HTR-8/SVneo (cell line): ENCODE measurements at regions not wholly inside any gene's neighbourhood (a gene's known extent, or its start where the extent isn't known, plus 50 kb on each side); places are given as distances from the start of the nearest gene placed in this dataset.

Experiments
- DNase-seq: peaks from one replicate; pipeline ENCODE4 v3.0.0; 2011; ENCODE audit warnings: low spot score, mixed read lengths; ENCODE audit not compliant: insufficient read length
- FAIRE-seq: peaks from 2 replicates; lab custom pipeline; 2011; peaks lifted over from hg19 to GRCh38; lab: Jason Lieb, UNC

DNA sequence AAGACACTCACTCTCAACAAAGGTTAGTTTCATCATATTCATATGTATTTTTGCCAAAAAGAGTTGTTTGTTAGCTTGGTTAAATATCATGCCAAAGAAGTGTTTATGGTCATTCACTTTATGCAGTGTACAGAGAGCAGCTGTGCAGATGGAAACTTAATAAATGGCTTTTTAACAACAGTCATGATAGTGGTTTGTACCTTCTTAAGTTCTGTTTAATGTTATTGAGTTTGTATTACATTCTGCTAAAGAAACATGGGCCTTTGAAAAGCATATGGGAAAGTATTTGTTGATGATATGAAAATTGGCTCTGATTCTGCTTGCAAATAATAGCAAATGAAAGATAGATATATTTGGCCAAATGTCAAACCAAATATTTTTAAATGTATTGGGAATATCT is 607.3 kb downstream of the NCAM2 start:
- no peak for FAIRE-seq
- DNase-seq: no peak

DNA sequence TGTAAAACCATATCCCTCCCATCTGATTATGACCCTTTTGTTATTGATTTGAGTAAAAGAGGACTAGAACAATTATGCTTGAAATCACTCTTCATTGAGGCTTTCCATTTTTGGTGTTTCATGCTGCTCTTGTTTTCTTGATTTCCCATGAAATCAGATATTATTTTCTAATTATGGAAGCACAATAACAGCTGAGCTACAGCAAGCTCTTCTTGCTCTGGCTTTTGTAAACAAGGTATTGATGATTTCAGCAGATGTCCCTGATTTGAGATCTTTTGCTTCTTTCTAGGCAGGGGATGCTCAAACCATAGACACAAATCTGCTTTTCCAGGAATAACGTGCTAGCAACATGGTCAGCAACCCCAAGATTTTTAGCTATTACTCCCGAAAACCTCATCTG is 607.8 kb downstream of the NCAM2 start:
- FAIRE-seq (no peak), DNase-seq (no peak)

DNA sequence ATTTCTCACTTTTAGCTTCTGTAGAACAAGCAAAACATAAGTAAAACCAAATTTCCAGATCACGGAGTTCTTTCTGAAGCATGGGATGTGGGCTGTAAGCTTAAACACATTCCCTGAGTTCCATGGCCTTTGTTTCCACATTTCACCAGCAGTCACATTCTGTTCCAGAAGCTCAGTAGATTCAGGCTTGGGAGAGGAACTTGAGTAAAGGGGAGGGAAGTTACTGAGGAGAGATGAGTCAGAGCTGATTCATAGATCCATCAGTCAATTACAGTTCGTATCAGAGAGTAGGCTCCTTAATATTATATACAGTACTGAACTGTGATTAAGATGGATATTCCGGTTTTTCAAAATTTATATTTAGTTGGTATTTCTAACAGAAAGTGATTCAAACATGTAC is 614.3 kb downstream of the NCAM2 start:
- DNase-seq: peak; percentile 40
- no peak for FAIRE-seq

DNA sequence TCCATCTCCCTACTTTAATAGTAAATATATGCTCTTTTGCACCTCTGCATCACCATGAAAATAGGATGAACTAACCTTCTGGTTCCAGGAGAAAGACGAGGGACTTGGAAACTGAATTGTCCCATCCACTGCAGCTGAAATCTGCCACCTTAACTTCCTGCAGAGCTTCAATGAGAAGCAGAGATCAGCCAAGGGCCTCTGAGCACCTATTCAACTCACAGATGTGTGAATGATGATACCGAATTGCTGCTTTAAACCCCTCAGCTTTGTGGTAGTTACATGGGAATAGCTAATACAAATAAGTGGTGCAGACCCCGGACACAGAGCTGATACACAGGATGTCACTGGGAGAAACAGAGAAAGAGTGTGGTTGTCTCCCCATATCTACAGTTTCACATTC is 616.8 kb downstream of the NCAM2 start:
- no peak for DNase-seq
- FAIRE-seq: no peak

DNA sequence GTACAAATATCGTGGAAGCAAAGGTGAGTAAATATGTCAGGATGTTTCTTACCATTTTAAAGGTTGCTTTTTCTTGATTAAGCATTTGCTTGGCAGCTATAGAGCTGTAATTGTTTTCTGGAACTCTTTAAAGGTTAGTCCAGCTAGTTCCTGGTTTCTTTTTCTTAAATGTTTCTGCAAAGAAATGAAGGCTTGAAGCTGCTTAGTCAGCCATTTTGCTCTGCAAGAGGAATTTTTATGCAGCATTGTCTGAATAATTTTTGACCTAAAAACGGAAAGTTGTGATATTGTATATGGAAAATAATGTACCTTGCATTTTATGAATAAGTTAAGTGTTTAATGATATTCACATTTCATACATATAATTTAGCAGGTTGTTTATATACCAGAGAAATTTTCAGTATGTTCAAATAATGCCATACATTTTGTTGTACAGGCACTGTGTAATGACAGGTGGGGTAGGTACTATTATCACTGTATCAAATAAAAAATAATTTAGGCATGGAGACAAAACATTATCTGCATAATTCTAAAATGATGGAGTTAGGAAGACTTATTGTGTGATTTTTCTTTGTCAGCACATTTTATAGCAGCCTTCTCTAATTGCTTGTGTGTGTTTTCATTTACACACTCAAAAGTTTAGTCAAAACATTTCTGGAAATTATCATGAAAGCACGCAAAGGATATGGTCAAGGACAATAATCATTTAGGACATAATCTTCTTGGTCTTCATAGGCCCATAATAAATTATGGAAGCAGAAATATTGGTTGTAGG is 624.4 kb downstream of the NCAM2 start:
- FAIRE-seq (no peak), DNase-seq (no peak)

DNA sequence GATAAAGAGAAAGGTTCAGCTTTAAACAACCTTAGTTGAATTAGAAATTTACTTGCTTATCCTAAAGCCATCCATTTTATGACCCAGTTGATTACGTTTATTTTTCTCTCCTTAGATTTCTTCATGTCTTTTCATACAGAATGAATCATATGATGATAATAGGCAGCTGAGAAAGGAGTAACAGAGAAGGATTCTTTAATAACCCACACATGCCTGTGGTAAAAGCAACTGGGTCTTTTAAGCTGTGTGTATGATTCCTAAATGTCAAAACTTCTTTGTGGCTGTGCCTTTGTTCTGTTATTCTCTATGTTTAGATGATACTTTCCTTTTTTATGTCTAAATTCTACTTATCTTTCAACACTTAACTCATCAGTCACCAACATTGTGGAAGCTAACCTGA is 626.5 kb downstream of the NCAM2 start:
- DNase-seq: no peak
- no peak for FAIRE-seq

DNA sequence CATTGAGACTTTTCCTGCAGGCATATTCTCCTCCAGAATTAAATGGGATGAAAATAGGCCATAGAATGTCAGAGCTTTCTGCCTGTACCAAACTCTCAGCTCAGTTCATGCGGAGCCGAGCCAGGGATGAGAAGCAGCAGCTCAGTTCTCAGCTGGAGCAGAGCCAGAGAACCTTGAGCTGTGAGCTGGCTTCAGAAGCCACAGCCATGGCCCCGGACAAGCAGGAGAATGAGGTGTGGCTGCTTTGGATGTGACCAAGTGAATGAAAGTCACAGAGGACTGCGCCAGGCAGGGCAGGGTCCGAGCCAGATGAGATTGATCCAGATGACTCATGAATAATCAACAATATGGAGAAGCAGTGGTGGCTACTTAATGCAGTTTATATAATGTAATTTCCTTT is 633.8 kb downstream of the NCAM2 start:
- no peak for DNase-seq
- no peak for FAIRE-seq

DNA sequence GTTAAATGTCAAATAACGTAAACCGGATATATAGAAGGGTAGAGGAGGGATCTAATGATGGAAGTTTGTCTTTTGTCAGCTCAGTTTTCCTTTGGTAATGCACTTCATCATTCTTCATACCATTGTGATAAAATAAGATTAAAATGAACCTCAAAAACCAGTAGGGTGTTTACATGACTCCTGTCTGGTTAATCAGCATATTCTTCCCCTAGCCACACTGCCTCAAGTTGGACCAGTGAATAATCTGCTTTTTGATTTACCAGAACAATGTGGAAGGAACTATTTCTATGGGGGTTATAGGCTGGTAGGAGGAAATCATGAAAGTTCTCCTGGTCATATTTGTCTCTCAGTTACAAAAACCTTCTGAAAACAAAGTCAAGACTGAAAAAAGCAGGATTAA is 634.7 kb downstream of the NCAM2 start:
- FAIRE-seq (no peak), DNase-seq (no peak)

DNA sequence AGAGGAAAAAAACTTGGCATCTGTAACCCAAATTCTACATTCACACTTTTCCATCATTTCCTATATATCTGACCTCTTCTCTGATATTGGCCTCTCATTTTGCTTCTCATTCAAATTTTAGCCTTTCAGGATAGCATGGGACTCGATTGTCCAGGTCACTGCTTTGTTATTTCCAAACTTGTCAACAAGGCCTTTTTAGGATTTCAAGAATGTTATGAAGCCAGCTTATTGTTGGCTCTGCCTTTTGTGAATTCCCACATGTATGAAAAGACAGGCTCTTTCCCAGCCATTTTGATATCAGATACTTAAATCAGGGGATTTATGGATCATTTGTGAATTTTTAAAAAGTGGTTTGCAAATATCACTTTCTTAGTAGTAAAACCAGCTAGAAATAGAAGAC is 663.5 kb downstream of the NCAM2 start:
- no peak for DNase-seq
- FAIRE-seq: no peak

DNA sequence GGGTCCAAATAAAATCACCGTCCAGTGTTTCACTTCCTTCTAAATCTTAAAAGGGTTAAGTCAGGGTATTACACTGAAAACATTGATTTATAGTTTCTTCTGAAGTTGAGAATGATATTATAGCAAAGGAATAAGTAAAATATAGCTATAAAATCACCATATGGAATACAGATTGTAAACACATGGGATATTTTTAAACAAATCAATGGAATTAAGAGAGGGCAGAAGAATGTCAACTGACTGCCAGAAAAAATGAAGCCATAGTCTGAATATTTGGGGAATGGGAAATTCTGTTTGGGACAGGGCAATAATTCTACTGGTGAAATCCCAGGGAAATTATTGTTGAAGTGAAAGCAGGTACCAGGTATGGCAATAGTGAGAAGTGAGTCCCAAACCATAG is 664.6 kb downstream of the NCAM2 start:
- no peak for FAIRE-seq
- no peak for DNase-seq

DNA sequence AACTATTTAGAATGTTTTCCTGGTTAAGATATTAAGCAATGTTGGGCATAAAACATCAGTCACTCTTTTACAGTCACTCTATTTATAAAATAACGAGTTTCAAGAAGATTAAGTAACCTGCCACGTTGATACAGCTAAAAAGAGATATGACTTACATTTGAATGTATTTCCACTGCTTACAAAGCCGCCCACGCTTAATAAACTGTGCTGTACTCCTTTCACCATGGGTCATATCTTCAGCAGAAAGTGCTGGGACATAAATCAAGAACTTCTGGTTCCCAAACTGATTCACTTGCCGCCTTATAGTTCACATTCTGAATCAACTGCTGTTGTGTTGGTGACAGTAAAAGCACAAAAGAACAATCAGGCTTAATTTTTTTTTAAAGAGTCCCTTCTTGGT is 666.7 kb downstream of the NCAM2 start:
- DNase-seq (no peak), FAIRE-seq (no peak)

DNA sequence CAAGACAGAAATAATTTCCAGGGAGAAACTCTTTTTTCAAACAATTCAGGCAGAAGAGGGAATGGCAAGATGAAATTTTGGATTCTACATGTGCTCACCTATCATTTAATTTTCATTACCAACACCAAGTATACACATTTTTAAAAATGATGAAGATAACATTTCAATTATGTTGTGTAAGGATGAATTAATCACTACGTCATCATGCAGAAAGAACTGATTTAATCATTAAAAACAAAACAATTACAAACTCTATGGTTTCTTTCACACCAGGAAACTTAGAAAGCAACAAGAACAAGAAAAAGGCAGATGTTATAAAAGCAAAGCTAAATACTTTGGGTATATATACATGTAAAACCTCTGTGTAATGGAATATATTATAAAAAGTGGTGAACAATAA is 668.5 kb downstream of the NCAM2 start:
- FAIRE-seq: no peak
- no peak for DNase-seq

DNA sequence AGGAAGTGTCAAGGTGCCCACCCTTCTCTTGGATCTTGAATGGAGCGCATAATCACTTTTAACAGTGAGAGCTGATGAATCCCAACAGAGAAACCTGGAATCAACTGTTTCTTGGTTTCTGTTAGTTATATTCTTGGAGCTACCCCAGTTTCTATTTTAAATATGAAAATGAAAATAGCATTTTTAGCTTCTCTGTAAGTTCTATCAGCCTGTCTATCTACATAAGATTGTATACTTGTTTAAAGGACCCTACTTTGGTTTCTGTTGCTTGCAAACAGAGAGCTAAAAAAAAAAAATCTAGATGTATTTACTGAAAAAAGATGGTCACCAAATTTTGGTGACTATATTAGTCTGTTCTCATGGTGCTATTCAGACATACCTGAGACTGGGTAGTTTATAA is 670.0 kb downstream of the NCAM2 start:
- DNase-seq: no peak
- FAIRE-seq: no peak

DNA sequence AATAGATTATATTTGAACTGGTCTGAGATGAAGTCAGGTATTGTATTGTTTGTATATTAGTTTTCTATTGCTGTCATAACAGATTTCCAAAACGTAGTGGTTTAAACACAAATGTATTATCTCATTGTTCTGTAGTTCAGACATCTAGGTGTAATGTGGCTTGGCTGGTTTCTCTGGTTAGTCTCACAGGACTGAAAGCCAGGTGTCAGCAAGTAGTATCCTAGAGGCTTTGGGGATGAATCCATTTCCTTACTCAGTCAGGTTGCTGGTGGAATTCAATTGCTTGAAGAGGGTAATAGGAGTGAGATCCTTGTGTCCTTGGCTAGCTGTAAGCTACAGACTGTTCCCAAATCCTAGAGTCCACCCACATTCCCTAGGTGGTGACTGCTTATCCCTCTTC is 675.8 kb downstream of the NCAM2 start:
- DNase-seq: no peak
- FAIRE-seq: no peak

DNA sequence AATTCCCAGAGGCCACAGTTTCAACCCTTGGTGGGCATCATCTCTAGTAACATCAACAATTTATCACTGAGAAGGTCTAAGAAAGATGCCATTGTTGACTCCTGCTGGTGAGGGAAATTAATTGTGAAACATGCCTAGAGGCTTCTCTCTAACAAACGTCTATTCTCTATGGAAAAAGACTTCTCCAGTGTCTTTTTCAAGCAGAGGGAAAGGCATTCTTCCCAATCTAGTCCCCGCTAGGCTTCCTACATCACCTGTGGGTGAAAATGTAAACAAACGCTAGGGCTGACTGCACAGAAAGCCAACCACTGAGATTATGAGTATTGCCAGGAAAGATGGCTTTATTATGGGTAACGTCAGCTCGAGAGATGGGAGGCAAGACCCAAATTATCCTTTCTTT is 677.4 kb downstream of the NCAM2 start:
- FAIRE-seq (no peak), DNase-seq (no peak)

DNA sequence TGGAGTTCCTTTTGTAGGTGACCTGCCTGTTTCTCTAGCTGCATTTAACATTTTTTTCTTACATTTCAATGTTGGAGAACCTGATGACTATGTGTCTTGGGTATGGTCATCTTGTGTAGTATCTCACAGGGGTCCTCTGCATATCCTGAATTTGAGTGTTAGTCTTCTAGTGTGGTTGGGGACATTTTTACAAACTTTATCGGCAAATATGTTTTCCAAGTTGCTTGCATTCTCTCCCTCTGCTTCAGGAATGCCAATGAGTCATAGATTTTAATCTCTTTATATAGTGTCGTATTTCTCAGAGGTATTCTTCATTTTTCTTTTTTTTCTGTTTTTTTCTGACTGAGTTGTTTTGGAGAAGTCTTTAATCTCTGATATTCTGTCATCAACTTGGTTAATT is 684.0 kb downstream of the NCAM2 start:
- FAIRE-seq (no peak), DNase-seq (peak; percentile 9)

DNA sequence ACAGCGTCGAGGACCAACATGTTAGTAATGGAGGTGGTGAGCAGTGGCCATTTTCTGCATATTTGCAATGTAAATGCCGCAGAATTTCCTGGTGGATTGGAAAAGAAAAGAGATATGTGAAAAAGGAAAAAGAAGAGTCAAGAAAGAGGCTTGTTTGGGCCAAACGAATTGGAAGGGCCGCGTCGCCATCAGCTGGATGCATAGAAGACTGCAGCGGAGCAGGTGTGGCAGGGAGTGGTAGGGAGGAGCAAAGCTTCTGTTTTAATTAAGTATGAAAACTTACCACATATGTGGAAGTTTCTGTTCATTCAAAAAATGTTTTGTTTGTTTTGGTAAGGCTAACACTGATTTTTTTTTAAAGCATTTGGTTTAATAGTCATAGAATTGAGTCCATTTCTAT is 690.7 kb downstream of the NCAM2 start:
- no peak for FAIRE-seq
- DNase-seq: no peak

DNA sequence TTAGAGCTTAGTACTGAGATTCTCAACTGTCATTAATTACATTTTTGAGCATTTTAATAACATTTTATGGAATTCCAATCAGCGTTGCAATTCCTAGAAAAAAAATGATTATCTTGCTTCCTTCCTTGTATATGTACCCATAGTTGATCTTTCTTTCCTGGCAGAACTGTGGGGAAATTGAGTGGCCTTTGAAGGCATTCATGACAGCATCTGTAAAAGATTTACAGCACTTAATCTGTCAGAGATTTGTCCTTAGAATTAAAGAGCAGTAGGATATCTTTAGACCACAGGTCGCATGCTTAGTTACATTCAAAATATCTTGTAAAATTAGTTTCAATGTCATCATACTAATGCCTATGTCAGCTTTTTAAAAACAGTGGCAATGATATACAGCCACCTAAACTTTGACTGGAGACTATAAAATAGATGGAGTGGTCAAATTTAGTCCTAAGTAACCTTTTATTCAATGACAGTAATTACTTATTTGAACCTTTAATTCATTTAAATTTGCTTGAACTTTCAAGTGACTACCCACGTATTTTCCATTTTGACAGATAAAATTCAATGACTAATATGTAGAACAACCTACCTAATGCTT is 692.0 kb downstream of the NCAM2 start:
- DNase-seq (no peak), FAIRE-seq (no peak)

DNA sequence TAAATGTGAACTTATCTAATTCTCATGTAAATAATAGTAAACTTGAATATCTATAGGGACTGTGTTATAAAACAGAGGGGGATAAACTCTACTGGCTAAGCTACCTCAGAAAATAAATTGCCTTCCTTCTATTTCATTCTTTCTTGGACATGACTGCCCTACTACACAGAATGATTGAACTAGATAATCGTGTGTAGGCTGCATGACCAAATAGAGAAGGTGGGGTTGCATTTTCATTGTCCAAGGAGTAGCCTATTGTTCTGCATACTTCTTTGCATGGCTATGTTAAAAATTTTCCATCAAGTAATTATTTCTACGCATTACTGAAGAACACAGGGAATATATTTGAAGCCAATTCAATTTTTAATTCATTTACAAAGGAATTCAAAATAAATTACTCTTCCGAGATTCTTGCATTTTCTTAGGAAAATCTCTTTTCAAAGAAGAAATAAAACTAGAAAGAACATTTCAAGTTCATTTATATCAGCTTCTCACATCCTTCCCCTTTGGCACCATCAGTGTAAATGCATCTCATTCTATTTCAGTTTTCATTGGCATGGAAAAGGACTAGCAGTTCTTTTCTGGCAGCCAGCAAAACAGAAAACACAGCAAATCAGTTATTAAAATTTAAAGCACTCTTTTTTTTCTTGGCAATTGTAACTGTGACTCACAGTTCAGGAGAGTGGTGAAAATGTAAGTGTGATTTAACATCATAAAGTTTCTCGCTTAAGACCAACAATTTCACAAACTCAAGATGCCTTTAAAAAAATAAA is 714.7 kb downstream of the NCAM2 start:
- FAIRE-seq: no peak
- no peak for DNase-seq

DNA sequence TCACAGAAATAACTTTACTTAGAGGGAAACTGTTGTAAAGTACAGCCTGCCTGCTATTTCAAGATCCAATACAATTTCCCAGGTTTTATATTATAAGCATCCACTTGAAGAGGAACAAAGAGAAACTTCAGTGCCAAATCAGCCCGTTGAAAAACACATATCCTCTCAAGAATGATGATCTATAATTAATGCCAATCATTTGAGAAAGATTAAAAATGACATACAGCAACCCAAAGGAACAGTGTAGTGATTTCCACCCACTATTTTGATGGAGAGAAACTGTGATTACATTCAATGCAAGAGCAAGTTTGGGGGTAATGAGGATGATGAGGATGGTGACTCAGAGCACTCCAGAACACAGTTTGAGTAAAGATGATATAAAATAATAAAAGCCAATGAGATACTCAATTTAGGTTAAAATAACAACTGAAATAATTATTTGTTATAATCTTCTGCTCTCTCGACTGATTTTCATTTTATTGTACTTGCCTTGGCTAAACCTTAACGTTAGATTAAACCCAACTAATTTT is 715.5 kb downstream of the NCAM2 start:
- no peak for FAIRE-seq
- DNase-seq: no peak

DNA sequence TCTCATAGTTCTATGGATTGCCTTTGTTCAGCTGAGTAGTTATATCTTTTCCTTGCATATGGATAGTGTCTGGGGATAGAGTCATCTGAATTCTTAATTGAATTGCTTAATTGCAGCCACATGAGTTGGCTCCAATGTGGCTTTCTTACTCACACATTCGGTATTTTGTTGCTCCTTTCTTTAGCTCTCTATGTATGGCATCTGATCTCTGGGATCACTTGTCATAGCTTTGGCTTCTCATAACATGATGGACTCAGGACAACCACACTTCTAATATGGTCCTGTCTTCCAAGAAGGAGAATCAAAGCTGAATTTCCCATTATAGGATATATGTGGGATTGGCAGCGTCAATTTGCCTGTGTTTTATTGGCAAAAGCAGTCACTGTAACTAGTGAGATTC is 716.2 kb downstream of the NCAM2 start:
- DNase-seq (no peak), FAIRE-seq (no peak)
